ENCODE measurements at regions not wholly inside any gene's neighbourhood (a gene's known extent, or its start where the extent isn't known, plus 50 kb on each side); places are given as distances from the start of the nearest gene placed in this dataset.

DNA sequence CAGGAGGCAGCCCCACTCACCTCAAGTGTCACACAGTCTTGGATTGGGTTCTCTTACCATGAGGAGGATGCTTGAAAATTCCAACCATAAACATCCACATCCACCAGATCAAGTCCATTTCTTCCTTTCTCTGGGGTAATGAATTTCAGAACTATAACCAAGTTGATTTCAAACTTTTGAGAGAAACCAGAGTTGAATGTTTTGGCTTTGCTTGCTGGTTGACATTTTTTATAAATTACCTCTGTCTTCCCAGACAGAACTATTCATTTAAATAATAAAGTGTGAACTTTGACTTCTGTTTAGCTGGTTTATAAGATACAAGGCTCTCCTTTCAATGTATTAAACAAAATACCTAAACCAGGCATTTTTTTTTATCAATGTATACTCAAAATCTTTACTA is 550.7 kb downstream of the KCTD12 start:
- Histone ChIP-seq H3K23me2 (ENCODE audit: insufficient read length, low read depth, low read length, poor library complexity, severe bottlenecking) (no peaks in the 10 kb centered on the region), H4K5ac (ENCODE audit: insufficient read length, low read depth, low read length) (no peak overlapping the region), H2BK20ac (ENCODE audit: low read depth, low read length, poor library complexity, severe bottlenecking) (no peak overlapping the region), H3K18ac (ENCODE audit: insufficient read length, low read depth, low read length) (no peak overlapping the region), H3K79me2 (ENCODE audit: insufficient read depth, low read length) (no peaks in the 10 kb centered on the region), H3K4me1 (ENCODE audit: insufficient read depth, low read length) (no peaks in the 10 kb centered on the region; the same call in 1 of the 2 replicates), H3K56ac (ENCODE audit: insufficient read length, low read depth, low read length) (no peak overlapping the region), H3T11ph (ENCODE audit: low read length) (no peak overlapping the region), H3K9me3 (ENCODE audit: control insufficient read depth, low read depth, low read length) (no peaks in the 10 kb centered on the region), H4K91ac (ENCODE audit: insufficient read length, low read depth, low read length) (no peak overlapping the region), H2BK5ac (ENCODE audit: insufficient read length, low read length) (no peak overlapping the region), H2AK5ac (ENCODE audit: insufficient read length, low read length) (no peak overlapping the region), H2BK15ac (ENCODE audit: low read depth, low read length) (no peak overlapping the region), H3K23ac (ENCODE audit: insufficient read length, low read depth, low read length) (no peak overlapping the region), H3K27me3 (ENCODE audit: insufficient read depth, low read length) (no peaks in the 10 kb centered on the region; the same call in 1 of the 2 replicates), H3K14ac (ENCODE audit: insufficient read depth, low read length) (no peak overlapping the region), H2AFZ (ENCODE audit: low read length) (no peak overlapping the region), H3K4ac (ENCODE audit: low read depth, low read length) (no peak overlapping the region), H3K4me2 (ENCODE audit: insufficient read depth, insufficient read length, low read length) (no peak overlapping the region), H3K9ac (ENCODE audit: extremely low read depth, insufficient read length, low read length) (no peak overlapping the region), H2BK120ac (ENCODE audit: low read depth, low read length, poor library complexity, severe bottlenecking) (no peak overlapping the region), H4K8ac (replicated peaks; ENCODE audit: insufficient read length, low read depth, low read length) (no peak overlapping the region), H3K79me1 (ENCODE audit: insufficient read depth, low read depth, low read length, poor library complexity, severe bottlenecking) (no peaks in the 10 kb centered on the region), H4K20me1 (ENCODE audit: control insufficient read depth, insufficient read depth, insufficient read length) (no peaks in the 10 kb centered on the region), H2BK12ac (ENCODE audit: insufficient read length, low read depth, low read length) (no peak overlapping the region), H3K27ac (ENCODE audit: insufficient read length, low read depth, low read length) (no peak overlapping the region)
- no peak overlapping the region for H3K4me3 Mint-ChIP-seq
- no peak overlapping the region for H3K27ac Mint-ChIP-seq
- TF ChIP-seq, protein P1, sequence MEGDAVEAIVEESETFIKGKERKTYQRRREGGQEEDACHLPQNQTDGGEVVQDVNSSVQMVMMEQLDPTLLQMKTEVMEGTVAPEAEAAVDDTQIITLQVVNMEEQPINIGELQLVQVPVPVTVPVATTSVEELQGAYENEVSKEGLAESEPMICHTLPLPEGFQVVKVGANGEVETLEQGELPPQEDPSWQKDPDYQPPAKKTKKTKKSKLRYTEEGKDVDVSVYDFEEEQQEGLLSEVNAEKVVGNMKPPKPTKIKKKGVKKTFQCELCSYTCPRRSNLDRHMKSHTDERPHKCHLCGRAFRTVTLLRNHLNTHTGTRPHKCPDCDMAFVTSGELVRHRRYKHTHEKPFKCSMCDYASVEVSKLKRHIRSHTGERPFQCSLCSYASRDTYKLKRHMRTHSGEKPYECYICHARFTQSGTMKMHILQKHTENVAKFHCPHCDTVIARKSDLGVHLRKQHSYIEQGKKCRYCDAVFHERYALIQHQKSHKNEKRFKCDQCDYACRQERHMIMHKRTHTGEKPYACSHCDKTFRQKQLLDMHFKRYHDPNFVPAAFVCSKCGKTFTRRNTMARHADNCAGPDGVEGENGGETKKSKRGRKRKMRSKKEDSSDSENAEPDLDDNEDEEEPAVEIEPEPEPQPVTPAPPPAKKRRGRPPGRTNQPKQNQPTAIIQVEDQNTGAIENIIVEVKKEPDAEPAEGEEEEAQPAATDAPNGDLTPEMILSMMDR (conservative IDR thresholded peaks at IDR 0.05), result no peak
- no peaks in the 10 kb centered on the region for H3K36me3 Mint-ChIP-seq (ENCODE audit: insufficient read depth in 1 of 3, low read depth in 3 of 3)
- DNase-seq, result no peak
- H3K4me1 Mint-ChIP-seq, result peaks cover 0 to 2% of the 10 kb centered on the region in 2 experiments; a peak in 1 of 4 replicates
- peaks cover 70% of the 10 kb centered on the region for H3K27me3 Mint-ChIP-seq (ENCODE audit: low read depth)
- no peaks in the 10 kb centered on the region for H3K9me3 Mint-ChIP-seq
